Fibroblast of skin of right quadriceps (primary cell): ENCODE measurements at regions not wholly inside any gene's neighbourhood (a gene's known extent, or its start where the extent isn't known, plus 50 kb on each side); places are given as distances from the start of the nearest gene placed in this dataset.

ENCODE experiments used
- DNase-seq: peaks from one replicate; pipeline ENCODE4 v3.0.0-alpha.2; 2013

DNA sequence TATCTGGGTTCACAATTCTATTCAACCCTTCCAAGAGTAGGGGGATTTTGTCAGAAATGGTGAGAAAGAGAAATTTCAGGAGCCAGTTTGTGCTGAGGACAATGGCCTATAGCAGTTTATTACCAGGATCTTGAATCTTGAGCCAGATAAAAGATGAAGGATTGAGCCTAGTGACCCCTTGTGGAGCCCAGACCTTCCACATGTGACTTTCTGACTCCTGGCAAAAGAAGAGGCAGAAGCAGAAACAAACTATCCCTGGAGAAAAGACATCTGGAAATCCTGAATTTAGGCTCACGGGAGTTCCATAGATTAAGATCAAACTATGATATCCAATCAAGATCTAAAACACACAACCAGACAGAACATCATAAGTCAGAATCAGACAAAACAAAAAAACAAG lies 60.9 kb upstream of the CHRM2 start:
- no peak for DNase-seq

DNA sequence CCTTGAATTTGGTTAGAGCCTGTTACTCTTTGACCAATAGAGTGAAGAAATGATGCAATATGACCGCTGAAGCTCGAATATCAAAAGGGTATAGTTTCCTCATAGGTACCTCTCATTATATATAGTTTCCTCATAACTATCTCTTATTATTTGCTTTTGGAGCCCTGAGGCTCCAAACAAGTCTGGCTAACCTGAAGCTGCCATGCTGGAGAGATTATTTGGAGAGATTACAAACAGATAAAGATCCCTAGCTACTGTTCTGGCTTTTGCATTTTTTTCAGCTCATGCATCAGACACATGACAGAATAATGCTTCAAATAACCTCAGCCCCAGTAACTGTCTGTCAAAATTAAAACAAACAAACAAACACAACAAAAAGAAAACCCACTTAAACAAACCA lies 65.4 kb upstream of the CHRM2 start:
- DNase-seq, result no peak

DNA sequence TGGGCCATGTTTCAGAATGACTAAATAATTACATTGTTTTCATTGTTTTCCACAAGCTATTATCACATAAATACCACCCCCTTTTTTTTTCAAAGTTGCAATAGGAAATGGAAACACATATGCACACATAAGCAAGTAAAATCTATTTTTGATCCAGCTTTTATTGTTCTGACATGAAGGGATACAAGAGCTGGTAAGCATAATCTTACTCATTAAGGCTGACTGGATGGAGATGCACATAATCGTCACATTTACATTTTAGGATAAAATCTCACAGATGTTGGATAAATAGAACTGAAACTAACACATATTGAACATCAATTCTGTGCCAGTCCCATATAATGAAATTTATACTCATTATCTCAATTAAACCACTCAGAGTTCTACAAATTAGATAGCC lies 84.5 kb upstream of the CHRM2 start:
- DNase-seq, result no peak

DNA sequence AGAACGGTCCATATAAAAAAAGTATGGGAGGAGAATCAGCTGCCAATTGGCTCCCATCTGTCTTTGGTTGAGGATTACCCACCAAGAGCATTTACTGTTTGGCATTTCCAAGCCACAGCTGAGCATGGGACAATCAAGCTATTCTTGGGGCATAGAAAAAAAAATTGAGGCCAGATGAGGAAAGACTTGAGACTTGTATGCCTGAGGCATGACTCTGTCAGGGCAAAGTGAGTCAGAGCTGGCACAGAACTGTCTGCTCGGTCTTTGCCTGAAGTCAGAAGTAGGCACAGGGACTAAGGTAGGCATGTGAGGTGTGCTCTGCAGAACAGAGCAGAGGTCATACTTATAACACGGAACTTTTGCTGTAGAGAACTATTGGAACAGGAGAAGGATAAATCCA lies 126.5 kb upstream of the CHRM2 start:
- no peak for DNase-seq

DNA sequence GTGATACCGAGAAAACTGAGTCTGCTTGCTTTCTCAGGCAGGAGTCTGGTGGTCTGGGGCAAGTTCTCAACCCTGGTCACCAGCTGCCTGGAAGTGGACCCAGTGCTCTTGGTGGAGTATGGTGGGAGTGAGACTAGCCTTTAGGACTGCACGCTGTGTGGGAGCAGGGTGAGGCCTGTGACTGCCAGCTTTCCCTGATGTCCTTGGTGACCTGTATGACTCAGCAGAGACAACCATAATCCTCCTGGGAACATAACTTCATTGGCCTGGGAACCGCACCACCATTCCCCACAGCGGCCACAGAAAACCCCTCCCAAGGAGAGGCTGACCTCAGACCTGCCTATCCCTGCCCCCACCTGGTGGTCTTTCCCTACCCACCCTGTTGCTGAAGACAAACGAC lies 139.5 kb upstream of the CHRM2 start:
- no peak for DNase-seq

DNA sequence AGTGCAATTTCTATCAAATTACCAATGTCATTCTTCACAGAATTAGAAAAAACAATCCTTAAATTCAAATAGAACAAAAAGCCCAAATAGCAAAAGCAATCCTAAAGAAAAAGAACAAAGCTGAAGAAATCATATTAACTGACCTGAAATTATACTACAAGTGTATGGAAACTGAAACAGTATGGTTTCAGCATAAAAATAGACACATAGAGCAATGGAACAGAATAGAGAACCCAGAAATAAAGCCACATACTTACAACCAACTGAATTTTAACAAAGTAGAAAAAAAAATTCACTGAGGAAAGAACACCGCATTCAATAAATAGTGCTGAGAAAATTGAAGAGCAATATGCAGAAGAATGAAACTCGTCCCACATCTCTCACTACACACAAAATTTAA lies 142.0 kb upstream of the CHRM2 start:
- DNase-seq, result no peak

DNA sequence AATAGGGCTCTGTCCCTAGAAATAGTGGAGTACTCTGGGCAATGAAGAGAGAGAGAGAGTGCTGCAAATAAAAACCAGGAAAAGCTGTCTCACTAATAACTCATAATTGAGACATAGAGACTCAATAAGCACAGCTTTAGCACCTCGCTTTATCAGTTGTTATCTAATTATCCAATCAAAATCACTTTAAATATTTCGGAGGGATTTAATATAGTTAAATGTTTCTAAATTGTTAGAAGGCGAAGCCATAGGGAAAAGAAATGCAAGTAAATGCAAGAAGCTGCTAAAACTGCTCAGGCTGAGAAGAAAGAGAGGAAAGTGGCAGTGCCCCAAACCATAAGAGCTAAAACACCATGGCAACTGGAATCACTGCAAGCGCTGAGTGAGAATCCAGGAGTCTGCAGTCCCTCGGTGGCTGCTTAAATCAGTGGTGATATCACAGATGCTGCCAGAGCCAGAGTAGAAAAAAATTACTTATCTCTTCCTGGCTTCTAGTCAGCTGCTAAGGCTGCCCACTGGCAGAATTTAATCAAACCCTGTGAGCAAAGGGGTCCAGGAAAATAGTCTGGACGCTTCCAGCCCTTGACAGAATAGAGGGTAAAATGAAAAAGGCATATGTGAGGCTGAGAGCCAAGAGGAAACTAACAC lies 150.4 kb upstream of the CHRM2 start:
- DNase-seq, result no peak

DNA sequence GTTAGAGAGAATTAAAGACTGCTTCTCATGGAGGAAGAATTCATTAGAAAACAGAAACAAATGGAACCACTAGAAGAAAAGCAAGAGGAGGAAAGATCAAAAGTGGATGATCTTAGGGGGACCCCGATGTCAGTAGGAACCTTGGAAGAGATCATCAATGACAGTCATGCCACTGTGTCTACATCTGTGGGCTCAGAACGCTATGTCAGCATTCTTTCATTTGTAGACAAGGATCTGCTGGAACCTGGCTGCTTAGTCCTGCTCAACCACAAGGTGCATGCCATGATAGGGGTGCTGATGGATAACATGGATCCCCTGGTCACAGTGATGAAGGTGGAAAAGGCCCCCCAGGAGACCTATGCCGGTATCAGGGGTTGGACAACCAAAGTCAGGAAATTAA lies 154.4 kb upstream of the CHRM2 start:
- DNase-seq, result no peak

DNA sequence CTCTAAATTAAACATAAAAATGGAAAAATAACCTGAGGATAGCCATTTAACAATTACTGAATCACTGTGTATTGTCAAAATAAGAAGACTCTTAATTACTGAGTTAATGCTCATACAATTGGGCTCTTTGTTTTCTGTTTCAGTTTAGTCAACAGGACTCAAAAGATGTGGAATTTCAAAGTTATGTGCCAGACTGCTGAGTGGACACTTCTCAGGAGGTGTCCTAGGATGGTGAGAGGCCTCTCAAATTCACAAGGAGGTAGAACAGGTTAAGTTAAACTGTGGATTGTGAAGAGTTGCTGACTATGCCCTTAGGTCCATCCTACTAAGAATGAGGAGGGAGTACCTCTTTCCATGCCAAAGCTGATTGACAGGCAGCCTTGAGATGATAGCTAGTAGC lies 157.7 kb upstream of the CHRM2 start:
- no peak for DNase-seq

DNA sequence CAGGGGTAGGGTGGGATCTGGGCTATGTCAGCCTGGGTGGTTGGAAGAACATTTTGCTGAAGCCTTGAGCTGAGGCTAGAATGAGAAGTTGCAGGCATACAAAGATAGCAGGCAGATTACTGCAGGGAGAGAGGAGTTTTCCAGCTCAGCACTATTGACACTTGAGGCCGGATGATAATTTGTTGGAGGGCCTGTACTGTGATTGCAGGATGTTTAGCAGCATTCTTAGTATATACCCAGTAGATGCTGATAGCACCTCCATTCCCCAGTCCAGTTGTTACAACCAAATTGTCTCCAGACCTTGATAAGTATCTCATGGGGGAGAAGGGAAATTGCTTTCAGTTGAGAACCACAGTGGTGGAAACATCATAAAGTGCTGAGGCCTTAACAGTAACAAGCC lies 158.6 kb upstream of the CHRM2 start:
- DNase-seq, result no peak

DNA sequence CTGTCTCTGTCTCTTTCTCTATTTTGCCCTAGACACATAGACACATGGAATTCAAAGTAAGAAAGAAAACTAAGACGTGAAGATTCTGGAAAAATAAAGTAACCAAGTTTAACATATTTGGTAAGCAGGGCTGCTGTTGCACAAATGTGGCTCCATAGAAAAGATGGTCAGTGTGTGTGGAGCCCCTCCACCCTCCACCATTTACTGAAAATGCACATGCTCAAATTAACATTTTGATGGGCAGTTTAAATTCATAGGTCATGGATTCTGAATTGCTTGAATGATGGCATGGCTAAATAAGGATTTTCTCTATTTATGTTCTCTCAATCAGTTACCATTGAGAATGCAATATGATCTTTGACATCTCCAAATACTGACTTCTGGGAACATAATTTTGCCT lies 165.5 kb upstream of the CHRM2 start:
- DNase-seq, result no peak

DNA sequence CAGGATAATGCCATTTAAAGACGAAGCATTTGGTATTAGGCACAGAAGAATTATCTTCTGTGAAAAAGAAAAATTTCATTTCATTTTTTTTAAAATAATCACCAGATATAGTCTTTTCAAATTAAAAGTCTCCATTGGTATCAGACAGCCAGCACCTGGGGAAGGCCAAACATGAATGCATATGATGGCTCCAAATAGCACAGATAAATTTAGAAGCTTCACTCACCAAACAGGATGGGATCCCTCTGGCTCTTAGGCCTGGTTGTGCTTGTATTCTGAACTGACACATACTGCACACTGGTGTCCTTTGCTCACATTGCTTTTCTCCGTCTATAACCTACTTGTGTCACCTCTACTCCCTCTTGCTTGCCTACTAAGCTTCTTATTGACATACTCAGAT lies 169.5 kb upstream of the CHRM2 start:
- DNase-seq, result no peak

DNA sequence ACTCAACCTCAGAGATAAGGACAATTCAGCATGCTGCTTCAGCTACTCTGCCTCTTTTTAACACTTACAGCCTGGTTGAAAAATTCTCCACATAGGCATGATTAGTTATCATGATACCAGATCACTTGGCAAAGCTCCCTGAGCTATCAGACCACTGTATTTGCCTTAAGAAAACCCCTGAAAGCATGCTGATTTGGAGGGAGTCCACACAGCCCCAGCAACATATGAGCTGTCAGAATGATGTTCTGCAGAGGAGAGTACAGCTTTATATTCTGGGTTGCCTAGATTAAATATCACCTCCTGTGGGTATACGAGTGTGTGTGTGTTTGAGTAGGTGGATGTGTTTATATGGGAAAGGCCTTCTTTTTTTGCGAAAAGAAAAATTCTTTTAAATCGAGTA lies 170.2 kb upstream of the CHRM2 start:
- DNase-seq, result no peak

DNA sequence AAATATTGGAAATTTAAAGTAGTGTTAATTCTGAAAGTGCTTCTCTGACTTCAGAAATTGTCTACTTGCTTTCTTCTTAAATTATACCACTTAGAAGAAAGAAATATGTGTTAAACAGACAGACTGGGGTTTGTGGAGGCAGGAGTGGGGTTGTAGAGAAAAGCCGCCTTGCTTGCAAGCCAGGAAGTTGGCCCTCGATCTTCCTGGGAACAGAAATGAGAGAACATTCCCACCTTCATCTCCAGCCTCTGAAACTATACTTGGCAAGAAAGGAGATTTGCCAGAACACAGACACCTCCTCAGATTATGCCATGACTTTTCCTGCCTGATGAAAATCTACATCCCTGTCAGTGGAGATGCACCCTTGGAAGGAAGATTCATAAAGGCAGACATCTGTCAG lies 171.2 kb upstream of the CHRM2 start:
- no peak for DNase-seq

DNA sequence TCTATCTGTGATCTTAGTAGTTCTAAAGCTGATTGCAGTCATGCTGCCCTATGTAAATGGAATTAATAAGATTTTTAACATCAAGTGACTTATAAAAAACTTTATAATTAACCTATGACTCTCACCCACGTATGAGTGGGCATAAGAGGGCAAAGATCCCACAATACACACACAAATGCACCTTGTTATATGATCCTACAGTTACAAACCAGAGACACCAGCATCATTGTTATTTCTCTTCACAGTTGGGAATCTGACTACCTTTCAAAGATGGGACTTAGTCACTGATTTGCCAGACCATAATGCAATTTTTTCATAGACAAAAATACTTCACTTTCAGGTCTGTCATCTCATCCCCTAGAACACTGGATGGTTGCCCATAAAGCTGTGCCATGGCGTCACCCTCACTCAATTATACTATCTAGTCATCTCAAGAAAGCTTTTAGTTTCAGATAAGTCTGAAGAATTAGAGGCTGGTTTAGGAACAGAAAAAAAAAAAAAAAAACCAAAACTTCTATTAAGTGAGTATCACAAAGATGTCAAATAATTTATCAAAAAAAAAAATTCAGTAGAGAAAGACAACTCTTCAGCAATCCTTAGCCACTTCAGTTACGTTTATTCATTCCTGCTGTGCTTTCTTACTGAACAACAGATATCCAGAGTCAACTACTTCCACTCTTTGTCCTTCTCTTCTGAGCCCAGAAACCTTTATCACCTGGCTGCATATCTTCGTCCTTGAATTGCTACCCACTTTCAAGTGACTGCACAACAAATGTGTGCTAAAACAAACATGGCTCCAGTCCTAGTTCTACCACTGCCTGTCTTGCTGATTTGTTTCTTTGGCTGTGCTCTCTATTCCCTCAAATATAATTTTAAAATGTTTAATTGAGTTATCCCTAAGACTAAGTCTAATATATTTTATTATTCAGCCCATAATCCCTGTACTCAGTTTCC lies 175.0 kb upstream of the CHRM2 start:
- DNase-seq, result no peak

DNA sequence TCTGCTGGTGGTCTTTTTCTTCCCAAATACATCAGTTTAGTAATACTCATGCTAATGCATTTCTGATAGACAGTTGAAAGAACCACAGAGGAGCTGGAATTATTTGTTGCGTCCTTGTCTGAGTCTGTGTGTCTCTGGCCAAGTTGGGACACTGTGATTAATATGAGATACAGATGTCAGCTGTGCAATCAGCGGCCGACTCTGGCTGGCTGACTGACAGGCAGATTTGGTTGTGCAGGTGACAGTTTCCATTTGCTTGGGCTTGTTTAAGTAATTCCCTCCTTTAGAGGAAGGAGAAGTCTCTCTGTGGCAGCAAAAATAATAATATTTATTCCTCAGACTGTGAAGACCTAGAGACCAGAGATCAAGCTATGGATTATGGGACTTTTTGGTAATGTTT lies 176.2 kb upstream of the CHRM2 start:
- no peak for DNase-seq

DNA sequence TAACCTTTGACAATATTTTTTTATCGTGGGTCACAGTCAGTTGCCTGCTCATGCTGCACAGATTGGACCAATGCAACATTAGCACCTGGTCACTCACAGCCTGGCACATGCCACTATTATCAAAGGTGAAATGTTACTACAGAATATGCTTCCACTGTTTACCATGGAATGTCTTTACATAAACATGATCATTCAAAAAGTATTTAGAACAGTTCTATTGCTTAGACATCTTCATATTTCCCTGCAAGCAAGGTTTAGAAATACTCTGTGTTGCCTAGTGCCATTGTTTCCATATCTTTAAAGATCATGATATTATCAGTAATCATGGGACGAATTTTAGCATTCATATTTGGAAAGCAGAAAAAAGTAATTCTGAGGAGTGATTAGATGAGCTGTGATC lies 179.9 kb upstream of the CHRM2 start:
- DNase-seq, result no peak

DNA sequence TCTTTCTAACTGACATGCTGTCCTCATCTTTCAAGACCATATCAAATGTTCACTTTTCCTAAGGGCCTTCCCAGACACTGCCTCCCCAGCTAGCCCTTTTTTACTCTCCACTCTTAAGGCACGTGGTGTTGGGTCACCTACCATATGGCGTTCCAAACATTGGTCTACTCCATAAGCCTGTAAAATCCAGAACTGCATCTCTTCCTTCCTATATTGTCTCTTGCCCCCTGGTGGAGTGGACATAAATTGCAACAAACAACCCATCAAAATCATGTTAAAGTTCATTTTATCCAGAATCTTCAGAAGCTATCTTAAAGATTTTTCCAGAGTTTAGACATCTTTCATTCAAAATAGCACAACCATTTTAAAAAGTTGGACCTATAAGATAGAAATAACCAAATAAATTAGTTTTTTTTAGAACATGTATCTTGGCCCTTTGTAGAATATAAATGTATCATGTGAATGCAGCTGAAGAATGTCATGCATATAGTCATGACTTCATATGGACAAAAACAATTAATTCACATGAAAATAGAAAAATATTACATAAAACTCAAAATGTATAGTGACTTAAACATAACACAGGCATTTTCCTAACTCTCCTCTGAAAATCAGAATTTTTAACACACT lies 180.6 kb upstream of the CHRM2 start:
- peak; percentile 3 for DNase-seq

DNA sequence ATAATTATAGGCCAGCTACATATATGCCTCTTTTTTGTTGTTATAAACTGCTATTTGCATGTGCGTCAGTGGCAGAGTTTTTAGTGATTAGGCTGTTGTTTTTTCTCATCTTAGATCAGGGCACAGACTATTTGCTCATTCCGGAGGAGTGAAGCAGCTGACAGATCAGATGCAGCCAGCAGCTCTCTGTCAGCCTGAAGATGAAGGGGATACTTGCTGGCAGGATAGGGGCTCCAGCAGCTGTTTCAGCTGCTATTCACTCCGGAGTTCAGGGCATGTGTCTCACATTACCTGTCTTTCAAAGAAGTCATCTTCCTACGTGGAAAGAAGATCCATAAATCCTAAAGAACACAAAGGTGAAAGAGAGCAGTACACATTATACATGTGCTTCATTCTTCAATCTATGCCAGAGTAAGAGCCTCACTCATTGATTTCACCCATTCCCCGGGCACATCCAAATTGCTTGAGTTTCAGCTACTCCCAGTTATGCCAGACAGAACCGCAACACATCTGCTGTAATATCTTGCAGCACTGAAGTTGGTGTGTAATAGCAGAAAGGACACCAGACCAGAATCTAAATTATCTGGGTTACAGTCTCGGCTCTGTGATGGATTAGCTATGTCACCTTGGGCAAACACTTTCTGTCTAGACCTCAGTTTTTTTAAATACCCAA lies 182.8 kb upstream of the CHRM2 start:
- no peak for DNase-seq

DNA sequence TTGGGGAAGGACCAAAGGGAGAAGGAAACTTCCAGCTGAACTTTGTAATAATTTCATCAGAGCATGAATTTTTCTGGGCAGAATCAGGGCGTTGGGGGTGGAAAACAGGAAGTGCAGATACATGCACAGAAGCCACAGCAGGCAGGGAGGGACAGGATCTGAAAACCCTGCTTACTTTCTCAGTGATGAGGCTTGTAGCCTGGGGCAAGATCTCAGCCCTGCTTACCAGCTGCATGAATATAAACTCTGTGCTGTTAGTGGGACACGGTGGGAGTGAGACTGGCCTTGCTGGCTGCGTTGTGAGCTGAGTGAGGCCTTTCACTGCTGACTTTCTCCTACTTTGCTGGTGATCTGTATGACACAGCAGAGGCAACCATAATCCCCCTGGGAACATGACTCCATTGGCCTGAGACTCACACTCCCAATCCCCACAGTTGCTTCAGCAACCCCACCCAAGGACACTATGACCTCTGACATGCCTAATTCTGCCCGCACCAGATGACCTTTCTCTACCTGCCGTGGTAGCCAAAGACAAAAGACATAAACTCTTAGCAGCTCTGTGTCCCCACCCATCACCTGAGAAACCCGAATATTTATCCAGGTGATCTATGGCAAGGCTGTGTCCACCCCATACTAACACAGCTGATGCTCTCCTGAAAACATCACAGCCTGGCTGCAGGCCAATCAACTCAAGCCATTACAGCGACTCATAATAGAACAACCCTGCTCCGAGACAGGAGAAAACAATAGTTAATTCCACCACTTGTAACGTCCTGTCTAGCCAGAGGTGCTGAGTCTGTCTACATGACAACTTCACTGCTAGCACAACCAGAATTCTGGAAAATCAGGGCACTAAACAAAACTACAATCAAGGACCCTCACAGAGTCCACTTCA lies 190.7 kb upstream of the CHRM2 start:
- peak; percentile 29 for DNase-seq

DNA sequence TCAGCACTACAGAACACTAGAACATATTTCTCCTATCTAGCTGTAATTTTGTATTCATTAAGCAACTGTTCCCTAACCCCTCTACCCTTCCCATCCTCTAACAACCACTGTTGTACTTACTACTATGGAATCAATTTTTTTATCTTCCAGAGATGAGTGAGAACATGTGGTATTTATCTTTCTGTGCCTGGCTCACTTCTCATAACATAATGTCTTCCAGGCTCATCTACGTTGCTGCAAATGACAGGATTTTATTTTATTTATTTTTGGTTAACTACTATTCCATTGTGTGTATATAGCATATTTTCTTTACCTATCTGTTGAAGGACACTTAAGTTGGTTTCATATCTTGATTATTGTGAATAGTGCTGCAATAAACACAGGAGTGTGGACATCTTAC lies 200.9 kb upstream of the CHRM2 start:
- DNase-seq, result no peak

DNA sequence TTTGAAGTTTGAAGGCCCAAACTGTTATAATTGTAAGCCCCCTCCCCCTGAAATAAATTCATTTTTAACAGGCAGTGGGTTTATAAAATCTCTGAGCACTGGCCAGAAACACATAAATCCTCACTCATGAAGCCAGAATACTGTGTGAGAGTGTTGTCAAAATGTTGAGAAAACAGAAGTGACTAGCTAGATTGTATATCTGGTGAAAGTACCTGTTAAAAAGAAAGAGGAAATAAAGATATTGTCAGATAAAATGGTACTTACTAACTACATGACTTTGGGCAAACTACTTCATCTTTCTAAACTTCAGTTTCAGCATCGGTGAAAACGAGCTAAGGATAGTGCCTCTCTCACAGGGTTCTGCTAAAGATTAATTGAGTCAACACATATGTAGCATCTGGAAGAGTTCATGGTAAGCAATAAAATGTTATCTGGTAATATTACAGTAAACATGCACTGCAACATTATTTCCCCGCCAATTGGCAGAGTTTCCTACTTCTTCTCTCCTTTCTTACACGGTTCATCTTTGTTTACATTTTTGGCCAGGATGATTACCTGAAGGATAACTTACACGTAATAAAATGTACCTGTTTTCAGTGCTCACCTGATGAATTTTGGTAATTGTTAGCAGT lies 202.5 kb upstream of the CHRM2 start:
- DNase-seq, result no peak
